PC-9 (cell line): ENCODE measurements at regions not wholly inside any gene's neighbourhood (a gene's known extent, or its start where the extent isn't known, plus 50 kb on each side); places are given as distances from the start of the nearest gene placed in this dataset.

ENCODE experiments used
- CTCF ChIP-seq: fragments of 200-600 bp; sonication (generic); conservative IDR thresholded peaks from 2 replicates; pipeline ENCODE4 v1.6.1; 2017; ENCODE audit warnings: mixed run types, antibody characterized with exemption, mild to moderate bottlenecking, moderate library complexity
- EZH2 ChIP-seq: fragments of 200-600 bp; sonication (generic); IDR thresholded peaks from 2 replicates; pipeline ENCODE4 v1.8.0; 2017; ENCODE audit warnings: antibody characterized with exemption, low read depth

DNA sequence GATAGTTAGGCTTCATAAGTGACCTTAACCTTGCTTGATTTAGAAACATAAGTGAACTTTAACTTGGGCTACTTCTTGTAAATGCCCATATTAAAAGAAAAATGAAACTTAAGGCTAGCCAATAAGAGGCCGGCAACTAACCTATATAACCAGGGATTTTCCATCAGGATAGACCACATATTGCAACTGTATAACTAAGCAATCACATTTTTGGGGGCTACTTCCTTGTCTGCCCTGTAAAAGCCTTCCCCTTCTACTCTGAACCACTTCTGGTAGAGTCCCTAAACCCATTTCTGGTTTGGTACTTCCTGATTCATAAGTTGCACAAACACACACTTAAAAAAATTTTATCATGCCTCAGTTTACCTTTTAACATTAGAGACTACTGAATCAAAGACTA is 150.9 kb upstream of the UBE2E2 start:
- TF ChIP-seq CTCF (no peak), EZH2 (no peak)
